NCI-H2196 (cell line): ENCODE measurements at regions not wholly inside any gene's neighbourhood (a gene's known extent, or its start where the extent isn't known, plus 50 kb on each side); places are given as distances from the start of the nearest gene placed in this dataset.
"Not testable (repeated sequence)": the region's sequence is repeated elsewhere in the genome, so short reads cannot be mapped to it uniquely, and the experiment has no call there.

Experiments used
- DNase-seq: peaks from one replicate; lab custom pipeline; 2025; ENCODE audit not compliant: unreplicated experiment; lab: John Stamatoyannopoulos, UW

GRCh38 chr4:116180157-116180601, 905.2 kb downstream of the TRAM1L1 start:
- DNase-seq, result no peak

- not testable (repeated sequence) for DNase-seq
Measured at GRCh38 chr4:116151371-116151770, 934.0 kb downstream of the TRAM1L1 start.

- DNase-seq, result no peak
Measured at GRCh38 chr4:116150152-116150551, 935.2 kb downstream of the TRAM1L1 start.

GRCh38 chr4:116143198-116143597, 942.2 kb downstream of the TRAM1L1 start:
- DNase-seq, result no peak

- DNase-seq, result no peak
Measured at GRCh38 chr4:116132946-116133345, 952.4 kb downstream of the TRAM1L1 start.

GRCh38 chr4:116126794-116127193, 958.6 kb downstream of the TRAM1L1 start:
- DNase-seq, result no peak

GRCh38 chr4:116122124-116122523, 963.3 kb downstream of the TRAM1L1 start:
- DNase-seq, result no peak

- DNase-seq, result no peak
Measured at GRCh38 chr4:116118221-116118620, 967.2 kb downstream of the TRAM1L1 start.

GRCh38 chr4:116112861-116113260, 972.5 kb downstream of the TRAM1L1 start:
- not testable (repeated sequence) for DNase-seq

- no peak for DNase-seq
Measured at GRCh38 chr4:116110713-116111112, 974.7 kb downstream of the TRAM1L1 start.

GRCh38 chr4:116108606-116109005, 976.8 kb downstream of the TRAM1L1 start:
- no peak for DNase-seq

GRCh38 chr4:116101321-116101720, 984.1 kb downstream of the TRAM1L1 start:
- DNase-seq, result no peak

GRCh38 chr4:116099596-116099995, 985.8 kb downstream of the TRAM1L1 start:
- DNase-seq, result no peak

GRCh38 chr4:116097353-116097752, 983.9 kb upstream of the NDST4 start:
- DNase-seq, result not testable (repeated sequence)

GRCh38 chr4:116092961-116093360, 979.5 kb upstream of the NDST4 start:
- no peak for DNase-seq

- no peak for DNase-seq
Measured at GRCh38 chr4:116088771-116089170, 975.4 kb upstream of the NDST4 start.

- no peak for DNase-seq
Measured at GRCh38 chr4:116082808-116083366, 969.5 kb upstream of the NDST4 start.

- DNase-seq, result no peak
Measured at GRCh38 chr4:116073051-116073450, 959.6 kb upstream of the NDST4 start.

GRCh38 chr4:116070283-116070682, 956.9 kb upstream of the NDST4 start:
- DNase-seq, result no peak

- DNase-seq, result no peak
Measured at GRCh38 chr4:116066711-116067245, 953.4 kb upstream of the NDST4 start.

GRCh38 chr4:116064331-116064730, 950.9 kb upstream of the NDST4 start:
- no peak for DNase-seq

GRCh38 chr4:116059361-116059760, 945.9 kb upstream of the NDST4 start:
- no peak for DNase-seq

GRCh38 chr4:116058129-116058528, 944.7 kb upstream of the NDST4 start:
- DNase-seq, result no peak
